HFF-Myc (cell line): ENCODE measurements at regions not wholly inside any gene's neighbourhood (a gene's known extent, or its start where the extent isn't known, plus 50 kb on each side); places are given as distances from the start of the nearest gene placed in this dataset.

Experiments
- DNase-seq: peaks from one replicate; pipeline ENCODE4 v3.0.0-alpha.2; 2011; ENCODE audit warnings: low read depth; ENCODE audit errors: extremely low read depth
- H3K4me3 ChIP-seq: replicated peaks from 2 replicates; pipeline ENCODE4 v1.5.1; 2011; ENCODE audit warnings: low read depth, mild to moderate bottlenecking, control low read depth, low read length
- TF ChIP-seq, protein P1 (sequence below): IDR thresholded peaks from 2 replicates; pipeline ENCODE4 v1.5.1; 2012; ENCODE audit warnings: mild to moderate bottlenecking, low read depth, low read length, control low read depth; ENCODE audit errors: missing control alignments

DNA sequence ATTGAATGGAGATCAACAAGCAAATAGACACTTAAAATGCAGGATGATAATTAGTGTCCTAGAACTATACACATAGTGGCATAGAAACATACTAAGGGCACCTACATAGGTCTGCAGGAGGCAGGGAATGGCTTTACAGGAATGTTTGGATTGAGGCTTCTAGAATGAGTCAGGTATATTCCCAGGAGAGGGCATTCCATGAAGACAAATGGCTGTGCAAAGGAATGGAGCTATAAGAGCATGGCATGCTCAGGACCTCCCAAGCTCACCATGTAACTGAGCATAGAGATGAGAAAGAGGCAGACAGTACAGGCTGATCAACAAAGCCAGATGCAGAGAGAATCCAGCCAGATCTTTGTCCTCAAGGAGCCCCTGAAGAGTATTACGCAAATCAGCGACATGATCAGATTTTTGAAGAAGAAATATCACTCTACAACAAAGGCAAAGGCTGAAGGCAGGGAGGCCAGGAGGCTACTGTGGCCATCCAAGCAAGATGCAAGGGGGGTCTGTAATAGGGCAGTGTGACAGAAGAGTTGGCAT, 211.1 kb upstream of the MTNR1B start:
- H3K4me3 ChIP-seq = no peak overlapping the region
- TF ChIP-seq, protein P1, sequence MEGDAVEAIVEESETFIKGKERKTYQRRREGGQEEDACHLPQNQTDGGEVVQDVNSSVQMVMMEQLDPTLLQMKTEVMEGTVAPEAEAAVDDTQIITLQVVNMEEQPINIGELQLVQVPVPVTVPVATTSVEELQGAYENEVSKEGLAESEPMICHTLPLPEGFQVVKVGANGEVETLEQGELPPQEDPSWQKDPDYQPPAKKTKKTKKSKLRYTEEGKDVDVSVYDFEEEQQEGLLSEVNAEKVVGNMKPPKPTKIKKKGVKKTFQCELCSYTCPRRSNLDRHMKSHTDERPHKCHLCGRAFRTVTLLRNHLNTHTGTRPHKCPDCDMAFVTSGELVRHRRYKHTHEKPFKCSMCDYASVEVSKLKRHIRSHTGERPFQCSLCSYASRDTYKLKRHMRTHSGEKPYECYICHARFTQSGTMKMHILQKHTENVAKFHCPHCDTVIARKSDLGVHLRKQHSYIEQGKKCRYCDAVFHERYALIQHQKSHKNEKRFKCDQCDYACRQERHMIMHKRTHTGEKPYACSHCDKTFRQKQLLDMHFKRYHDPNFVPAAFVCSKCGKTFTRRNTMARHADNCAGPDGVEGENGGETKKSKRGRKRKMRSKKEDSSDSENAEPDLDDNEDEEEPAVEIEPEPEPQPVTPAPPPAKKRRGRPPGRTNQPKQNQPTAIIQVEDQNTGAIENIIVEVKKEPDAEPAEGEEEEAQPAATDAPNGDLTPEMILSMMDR = no peak
- DNase-seq = no peak

DNA sequence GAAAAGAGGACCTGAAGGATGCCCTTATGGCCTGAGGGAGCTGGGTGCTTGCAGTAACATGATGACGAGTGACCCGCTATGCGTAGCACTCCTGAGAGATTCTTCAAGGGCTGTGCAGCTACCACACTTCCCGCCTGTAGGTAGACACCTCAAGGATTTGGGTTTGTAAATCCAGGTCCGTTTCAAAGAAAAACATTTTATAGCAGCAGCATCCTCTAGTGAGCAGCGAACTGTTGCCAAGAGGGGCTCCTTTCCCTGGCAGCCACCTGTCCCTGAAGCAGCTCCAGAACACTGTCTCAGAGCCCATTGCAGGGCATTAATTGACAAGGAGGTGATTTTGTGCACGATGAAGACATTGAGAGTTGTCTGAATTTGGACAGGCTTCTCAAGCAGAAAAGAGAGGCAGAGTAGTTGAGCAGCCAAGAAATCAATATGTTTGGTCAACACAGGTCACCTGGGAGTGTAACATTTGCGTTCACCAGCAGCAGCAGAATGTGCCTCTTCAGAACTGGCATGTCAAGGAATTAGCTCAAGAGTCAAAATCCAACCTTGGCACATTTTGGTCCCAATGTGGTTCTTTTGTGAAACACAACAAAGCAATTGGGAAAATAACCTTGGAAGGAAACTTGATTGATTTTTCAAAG, 209.8 kb upstream of the MTNR1B start:
- no peak overlapping the region for H3K4me3 ChIP-seq
- TF ChIP-seq, protein P1 = no peak
- DNase-seq = no peak

DNA sequence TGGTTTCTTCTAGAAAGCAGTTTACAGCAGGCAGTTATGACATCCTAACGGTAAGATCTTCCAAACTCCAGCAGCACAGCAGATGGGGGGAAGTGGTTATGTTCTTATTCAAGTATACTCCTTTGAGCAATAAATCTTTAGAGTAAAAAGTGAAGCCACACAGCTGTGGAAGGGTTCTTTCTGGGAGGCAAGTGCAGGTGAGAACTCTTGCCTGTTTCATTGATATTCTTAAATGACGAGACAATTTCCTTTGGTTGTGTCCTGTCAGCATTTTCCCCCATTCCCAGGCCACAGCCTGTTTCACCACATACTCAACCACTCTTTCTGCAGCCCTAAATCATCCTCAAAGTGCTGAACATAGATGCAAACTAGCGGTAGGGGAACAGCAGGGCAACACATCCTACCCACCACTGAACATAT, 207.3 kb upstream of the MTNR1B start:
- TF ChIP-seq, protein P1 = no peak
- no peak for DNase-seq
- H3K4me3 ChIP-seq = no peak overlapping the region

DNA sequence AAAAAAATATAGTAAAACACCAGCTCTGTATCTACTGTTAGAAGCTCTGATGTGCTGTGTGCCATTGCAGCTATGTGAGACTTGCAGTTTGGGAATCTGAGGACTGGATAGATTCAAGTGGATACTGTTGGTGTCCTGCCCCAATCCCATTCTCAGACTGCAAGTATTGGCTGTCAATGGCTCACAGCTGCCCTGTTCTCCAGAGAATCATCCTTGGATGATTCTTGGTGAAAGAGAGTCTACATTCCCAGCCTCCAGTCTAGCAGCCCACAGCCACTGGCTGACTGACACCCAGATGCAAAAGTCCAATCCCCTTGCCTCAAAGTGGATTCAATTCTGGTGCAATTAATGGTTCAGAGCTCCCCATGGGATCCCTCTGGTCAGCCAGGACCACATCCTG, 206.1 kb upstream of the MTNR1B start:
- TF ChIP-seq, protein P1 = no peak
- DNase-seq = no peak
- H3K4me3 ChIP-seq = no peak overlapping the region

DNA sequence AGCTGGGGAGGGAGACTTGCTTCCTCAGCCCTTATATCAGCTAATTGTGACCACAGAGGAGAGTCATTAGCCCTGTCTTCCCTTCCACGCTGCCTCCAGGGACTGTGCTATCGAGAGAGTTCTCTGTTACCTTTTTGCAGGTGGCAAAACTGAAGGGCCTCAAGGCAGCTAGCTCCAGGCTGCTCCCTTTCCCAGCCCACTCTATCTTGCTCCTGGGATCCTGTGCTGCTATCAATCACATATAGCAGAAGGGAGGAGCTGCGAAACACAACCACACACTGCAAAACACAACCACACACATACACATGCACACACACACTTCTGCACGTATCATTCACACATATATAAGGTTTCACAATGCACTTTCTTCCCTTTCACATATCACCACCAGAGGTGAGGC, 205.3 kb upstream of the MTNR1B start:
- TF ChIP-seq, protein P1 = no peak

DNA sequence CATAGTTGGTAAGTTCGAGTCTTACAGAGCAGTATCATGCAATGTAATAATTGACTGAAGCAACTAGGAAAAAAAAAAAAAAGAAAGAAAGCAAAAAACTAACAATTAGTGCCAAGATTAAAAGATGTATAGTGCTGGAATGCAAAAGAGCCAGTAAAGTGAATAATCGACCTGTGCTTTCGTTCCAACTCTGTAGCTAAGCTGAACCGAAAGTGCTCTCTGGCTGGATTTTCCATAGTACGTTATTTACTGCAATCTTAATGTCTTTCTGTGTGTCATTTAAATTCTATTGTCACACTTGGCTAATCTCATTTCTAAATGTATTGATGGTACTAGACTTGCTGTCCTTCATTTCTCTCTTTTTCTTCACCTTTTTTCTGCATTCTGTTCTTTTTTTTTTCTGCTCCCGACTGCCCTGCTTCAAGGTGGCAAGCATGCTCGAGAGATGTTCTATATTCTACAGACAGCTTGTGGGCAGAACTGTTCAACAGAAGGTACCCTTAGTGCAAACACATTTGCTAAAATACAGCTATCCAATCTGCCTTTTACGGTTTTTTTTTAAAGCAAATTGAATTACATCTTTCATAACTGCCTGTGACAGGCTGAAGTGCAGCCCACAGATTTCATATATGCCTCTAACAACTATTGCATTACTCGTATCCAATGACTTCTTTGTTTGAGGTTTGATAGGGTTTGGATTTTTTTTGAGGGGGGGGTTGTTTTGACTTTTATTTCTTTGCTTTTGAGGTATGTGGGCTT, 204.2 kb upstream of the MTNR1B start:
- TF ChIP-seq, protein P1 = no peak

More for the DNA sequence above, 205.3 kb upstream of the MTNR1B start:
- no peak for DNase-seq
- H3K4me3 ChIP-seq = no peak overlapping the region

More for the DNA sequence above, 204.2 kb upstream of the MTNR1B start:
- H3K4me3 ChIP-seq = no peak overlapping the region
- DNase-seq = no peak
